Stimulated activated CD4-positive, alpha-beta T cell treated with anti-CD3 and anti-CD28 coated beads, Interleukin-15, amount 100 ng/mL, for 24 hours (primary cell): ENCODE measurements at regions not wholly inside any gene's neighbourhood (a gene's known extent, or its start where the extent isn't known, plus 50 kb on each side); places are given as distances from the start of the nearest gene placed in this dataset.
"Not testable (repeated sequence)": the region's sequence is repeated elsewhere in the genome, so short reads cannot be mapped to it uniquely, and the experiment has no call there.

Source experiments
- DNase-seq: peaks from one replicate; pipeline ENCODE4 v3.0.0-alpha.2; 2020

DNA sequence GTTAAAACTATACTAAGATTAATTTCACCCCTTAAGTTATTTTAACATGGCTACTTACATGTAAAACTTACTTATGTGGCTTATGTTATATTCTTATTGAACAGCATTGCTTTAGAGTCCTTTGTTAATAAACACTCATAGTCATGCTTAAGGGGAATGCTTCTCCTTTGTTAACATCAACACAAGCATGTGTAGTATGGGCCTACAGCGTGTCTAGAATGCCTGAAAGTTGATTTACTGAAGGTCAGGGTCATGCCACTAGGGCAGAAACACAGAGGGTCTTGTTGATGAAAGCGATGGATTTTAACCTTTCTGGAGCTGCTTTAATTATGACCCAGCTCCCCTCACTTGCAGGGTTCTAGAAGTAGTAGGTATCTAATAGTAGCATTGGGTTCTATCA lies 159.8 kb upstream of the DLX2 start:
- no peak for DNase-seq

DNA sequence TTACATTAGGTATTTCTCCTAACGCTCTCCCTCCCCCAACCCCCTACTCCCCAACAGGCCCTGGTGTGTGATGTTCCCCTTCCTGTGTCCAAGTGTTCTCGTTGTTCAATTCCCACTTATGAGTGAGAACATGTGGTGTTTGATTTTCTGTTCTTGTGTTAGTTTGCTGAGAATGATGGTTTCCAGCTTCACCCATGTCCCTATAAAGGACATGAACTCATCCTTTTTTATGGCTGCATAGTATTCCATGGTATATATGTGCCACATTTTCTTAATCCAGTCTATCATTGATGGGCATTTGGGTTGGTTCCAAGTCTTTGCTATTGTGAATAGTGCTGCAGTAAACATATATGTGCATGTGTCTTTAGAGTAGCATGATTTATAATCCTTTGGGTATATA lies 162.1 kb upstream of the DLX2 start:
- DNase-seq, result not testable (repeated sequence)

DNA sequence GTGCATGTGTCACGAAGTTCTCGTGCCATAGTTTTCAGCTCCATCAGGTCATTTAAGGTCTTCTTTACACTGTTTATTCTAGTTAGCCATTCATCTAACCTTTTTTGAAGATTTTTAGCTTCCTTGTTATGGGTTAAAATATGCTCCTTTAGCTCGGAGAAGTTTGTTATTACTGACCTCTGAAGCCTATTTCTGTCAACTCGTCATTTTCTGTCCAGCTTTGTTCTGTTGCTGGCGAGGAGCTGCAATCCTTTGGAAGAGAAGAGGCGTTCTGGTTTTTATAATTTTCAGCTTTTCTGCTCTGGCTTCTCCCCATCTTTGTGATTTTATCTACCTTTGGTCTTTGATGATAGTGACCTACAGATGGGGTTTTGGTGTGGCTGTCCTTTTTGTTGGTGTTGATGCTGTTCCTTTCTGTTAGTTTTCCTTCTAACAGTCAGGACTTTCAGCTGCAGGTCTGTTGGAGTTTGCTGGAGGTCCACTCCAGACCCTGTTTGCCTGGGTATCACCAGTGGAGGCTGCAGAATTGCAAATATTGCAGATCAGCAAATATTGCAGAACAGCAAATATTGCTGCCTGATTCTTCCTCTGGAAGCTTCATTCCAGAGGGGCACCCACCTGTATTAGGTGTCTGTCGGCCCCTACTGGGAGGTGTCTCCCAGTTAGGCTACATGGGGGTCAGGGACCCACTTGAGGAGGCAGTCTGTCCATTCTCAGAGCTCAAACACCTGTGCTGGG lies 157.7 kb upstream of the ITGA6 start:
- DNase-seq, result not testable (repeated sequence)

DNA sequence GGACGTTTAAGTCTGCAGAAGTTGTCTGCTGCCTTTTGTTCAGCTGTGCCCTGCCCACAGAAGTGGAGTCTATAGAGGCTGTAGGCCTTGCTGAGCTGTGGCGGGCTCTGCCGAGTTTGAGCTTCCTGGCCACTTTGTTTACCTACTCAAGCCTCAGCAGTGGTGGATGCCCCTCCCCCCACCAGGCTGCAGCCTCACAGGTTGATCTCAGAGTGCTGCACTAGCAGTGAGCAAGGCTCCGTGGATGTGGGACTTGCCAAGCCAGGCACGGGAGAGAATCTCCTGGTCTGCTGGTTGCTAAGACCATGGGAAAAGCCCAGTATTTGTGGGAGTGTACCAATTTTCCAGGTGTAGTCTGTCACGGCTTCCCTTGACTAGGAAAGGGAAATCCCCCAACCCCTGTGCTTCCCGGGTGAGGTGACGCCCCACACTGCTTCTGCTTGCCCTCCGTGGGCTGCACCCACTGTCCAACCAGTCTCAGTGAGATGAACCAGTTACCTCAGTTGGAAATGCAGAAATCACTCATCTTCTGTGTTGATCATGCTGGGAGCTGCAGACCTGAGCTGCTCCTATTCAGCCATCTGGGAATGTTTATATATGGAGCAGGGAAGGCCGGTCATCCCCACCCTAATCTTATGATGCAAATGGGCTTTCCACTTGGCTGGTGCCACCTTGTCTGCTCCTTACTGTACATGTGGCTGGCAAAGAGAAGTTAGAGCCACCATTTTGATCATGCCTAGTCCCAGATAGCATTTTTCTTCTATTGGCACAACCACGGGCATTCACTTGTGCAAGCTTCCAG lies 156.9 kb upstream of the ITGA6 start:
- peak; percentile 16 for DNase-seq

DNA sequence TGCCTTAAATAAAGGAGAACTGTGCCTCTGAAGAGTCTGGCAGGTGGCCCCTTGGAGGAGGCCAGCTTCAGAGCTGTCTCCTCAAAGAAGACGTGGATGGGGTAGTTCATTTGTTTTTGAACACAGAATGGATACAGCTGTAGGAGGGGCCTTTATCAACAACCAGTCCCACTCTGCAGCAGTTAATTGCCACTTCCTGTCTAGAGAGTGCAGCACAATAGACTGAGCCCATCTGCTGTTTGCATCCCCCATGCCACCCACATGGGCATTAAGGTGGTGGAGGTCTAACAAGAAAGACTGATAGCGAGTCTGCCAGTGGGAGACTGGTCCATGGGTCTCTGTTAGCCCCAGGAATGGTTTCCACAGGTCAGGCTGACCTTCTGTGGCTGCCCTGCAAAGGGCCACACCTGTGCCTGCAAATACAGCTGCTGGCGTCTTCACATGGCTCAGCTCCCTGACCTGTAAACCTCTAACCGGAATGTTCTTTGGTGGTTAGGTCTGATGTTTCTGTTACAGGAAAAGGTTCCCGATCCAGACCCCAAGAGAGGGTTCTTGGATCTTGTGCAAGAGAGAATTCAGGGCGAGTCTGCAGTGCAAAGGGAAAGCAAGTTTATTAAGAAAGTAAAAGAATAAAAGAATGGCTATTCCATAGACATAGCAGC lies 153.3 kb upstream of the ITGA6 start:
- no peak for DNase-seq

DNA sequence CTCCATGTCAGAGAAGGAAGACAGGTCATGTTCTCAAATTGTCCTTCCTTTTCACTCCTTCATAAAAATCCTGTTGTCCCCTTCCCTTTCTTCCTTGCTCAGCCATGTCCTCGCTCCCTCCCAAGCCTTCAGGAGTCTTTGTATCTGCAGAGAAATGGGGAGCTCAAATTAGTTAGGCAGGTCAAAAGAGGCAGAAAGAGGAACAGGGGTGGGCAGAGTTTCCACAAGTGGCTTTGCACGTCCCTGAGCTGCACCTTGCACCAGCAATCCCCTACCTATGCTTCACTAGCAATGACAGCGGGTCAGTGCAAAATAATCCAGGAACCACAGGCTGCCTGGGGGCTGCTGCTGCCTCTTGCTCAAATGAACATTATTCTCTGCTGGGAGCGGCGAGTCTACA lies 152.1 kb upstream of the ITGA6 start:
- no peak for DNase-seq

DNA sequence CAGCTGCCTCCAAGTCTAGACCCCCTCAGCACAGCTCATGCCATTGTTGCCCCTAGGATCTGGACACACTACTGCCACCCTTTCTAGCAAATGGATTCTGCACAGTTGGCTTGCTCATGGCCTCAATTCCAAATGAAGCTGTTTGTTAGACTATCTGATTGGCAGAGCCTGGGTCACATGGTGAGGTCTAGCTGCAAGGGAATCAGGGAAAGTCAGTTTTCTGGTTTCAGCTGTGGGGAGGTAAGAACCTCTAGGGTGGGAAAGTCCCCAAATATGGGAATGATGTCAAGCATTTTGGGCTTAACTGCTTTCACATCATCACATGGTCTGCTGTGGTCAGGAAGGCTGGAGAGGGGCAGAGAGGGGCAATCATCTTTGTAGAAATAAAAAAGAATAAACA lies 150.4 kb upstream of the ITGA6 start:
- no peak for DNase-seq

DNA sequence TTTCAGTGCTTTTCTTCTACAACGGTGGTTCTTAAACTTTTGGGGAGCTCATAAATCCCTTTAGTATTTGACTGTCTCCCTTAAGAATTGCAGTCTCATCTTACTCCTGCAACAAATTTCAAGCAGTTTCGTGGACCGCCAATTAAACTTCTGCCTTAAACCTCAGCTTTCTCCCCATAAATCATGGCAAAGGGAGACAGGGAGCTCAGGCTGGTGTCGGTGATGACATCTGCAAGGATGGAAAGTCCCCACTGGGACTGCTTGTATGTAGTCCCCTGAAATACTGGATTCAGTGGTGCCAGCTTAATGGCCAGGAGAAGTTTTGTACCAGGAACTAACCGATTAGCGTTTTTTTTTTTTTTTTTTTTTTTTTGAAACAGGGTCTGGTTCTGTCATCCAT lies 148.7 kb upstream of the ITGA6 start:
- DNase-seq, result no peak

DNA sequence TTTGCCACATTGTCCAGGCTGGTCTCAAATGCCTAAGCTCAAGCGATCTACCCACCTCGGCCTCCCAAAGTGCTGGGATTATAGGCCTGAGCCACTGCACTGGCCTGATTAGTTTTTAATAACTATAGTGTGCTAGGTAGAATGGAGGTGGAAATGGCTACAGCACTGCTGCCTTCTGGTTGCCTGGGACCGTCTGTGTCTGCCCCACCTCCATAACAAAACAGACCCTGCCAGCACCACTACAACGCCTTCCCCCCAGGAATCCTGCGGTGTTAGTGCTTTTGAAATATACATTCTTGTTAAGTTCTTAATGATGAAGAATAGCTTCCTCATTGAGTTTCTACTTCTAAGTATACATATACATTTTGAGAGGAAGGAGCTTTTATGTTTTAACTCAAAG lies 148.2 kb upstream of the ITGA6 start:
- DNase-seq, result no peak

DNA sequence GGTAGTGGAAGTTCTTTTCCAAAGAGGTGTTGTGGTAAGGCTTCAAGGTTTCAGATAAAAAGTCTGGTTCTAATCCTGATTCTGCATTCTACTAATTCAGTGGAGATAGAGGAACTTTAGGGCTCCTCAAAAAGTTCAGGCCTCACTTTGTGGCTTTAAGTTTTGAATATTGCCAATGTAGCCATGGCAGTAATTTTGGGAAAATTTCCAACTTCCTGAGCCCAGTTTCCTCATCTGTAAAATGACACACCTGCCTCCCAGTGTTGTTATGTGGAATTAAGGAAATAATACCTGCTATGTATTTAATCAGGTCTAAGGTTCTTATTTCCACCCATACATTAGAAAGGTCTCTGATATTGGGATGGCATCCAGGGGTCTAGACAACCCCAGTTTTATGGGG lies 147.6 kb upstream of the ITGA6 start:
- no peak for DNase-seq

DNA sequence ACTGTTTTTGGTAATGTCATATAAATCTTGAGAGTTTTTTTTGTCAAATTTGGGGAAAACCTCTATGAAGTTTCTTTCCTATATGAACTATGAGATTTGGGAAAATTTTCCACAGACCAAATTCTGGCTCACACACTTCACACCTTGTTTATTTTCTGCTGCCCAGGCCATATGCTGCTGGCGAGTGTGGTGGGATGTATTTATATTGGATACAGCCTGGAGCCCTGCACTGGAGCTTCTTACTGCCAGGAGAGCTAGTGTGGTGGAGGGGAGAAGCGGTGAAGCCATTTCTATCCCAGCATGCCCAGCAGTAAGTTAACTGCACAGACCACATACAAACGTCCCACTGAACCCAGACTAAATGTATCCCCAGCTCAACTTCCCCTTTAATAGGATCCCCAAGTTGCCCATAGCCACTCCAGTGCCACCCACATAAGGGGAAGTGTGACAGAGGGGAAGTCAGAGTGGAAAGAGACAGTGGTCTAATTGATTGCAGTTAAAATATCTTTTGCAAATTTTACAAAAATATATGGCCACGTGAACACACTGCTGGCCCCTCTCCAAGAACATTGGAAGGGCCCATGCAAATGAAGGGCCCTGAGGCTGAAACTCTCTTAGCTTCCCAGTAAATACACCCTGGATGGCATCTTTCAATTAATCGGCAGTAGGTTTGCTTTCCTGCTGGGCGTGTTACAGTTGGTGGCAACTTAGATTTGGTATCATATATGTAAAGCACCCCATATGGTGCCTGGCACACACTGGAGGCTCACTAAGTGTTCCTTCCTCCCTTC lies 146.6 kb upstream of the ITGA6 start:
- DNase-seq, result no peak

DNA sequence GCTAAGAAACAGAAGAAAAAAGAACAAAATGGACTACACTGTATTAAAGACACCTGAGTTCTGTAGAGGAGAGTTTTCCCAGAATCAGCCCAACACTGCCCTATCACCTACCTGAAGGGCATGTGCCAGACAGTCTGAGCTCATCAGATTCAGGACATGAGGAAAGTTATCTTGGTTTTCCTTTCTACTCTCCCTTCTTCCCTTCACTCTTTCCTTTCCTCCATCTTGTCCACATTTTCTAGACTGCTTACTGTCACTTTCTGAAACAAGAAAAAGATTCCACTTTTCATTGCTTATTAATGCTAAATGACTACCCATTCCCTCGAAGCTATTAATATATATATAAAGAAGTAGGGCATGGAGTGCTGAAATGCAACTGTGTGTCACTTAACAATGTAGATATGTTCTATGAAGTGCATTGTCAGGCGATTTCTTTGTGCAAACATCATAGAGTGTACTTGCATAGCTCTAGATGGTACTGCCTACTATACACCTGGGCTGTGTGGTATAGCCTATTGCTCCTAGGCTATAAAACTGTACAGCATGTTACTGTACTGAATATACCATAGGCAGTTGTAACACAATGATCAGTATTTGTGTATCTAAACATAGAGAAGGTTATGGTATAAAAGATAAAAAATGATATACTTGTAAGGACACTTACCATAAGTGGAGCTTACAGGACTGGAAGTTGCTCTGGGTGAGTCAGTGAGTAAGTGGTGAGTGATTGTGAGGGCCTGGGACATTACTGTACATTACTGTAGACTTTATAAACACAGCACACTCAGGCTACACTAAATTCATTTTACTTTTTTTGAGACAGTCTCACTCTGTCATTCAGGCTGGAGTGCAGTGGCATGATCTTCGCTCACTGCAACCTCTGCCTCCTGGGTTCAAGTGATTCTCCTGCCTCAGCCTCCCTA lies 145.5 kb upstream of the ITGA6 start:
- DNase-seq, result no peak

DNA sequence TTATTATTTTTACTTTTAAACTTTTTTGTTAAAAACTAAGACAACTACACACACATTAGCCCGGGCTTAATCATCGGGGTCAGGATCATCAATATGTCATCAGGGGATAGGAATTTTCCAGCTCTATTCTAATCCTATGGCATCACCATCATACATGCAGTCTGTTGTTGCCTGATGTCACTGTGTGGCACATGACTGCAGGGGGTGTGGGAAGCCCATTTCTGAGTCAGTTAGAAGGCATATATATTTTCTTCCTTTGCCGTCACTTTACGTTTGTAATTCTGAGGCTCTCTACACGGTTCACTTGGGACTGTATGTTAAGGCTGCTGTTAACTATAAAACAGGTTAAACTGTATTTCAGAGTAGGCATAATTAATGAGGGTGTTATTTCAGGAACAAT lies 144.4 kb upstream of the ITGA6 start:
- DNase-seq, result no peak

DNA sequence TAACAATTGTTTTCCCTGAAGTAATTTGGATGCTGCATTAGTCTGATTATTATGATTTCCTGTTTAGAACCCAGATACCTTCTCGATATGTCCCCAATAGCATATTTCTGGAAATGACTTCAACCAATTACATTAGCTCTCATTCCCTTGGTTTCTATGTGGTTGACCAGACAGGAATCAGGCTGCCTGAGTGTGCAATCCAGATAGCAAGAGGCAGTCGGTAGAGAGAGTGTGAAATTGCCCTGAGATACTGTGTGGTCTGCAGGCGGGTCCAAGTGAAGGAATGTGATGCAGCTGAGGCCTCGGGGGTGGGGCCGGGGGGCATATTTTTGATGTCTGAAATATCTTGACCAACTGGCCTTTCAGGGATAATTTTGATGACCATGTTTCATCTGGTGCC lies 143.9 kb upstream of the ITGA6 start:
- no peak for DNase-seq

DNA sequence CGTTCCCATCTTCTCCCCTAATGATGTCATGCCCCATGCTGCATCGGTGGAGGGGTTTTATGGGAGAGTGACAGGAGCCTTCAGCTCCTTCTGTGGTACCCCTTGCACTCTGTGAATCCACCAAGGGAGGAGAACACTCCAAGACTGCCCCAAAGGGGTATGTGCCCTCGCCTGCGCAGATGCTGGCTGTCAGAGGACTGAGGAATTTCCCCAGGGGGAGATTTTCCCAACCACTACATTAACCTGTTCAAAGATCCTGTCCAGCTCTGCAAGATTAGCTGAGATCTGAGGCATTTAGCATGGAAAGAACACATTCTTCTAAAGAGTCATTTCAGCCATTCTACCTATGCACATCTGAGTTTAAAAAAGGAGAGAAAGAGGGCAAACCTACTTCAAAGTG lies 143.2 kb upstream of the ITGA6 start:
- no peak for DNase-seq

DNA sequence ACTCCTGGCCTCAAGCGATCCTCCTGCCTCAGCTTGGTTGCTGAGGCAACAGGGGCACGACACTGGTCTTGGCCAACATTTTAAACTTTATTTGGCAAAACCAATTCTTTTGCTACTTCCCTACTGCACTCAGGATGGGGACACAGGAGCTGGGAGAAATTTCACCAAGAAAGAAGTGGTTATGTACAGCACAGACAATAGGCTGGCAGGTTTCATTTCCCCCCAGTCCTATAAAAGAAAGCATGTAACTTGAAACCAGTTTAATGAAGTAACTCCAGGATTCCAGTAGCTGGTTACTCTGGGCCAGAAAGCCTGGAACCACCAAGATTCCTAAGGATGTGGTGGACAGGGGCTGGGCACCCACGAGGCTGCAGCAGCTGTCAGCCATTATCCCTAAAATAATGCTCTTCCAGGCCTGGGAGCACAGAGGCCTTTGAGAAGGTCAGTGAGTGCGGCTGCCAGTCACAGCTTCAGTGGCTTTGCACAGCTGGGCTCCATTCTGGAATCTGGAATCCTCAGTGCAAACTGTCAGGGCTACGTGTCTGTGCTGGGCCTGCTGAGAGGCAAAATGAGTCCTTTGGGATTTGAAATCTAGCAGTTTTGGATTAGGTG lies 142.3 kb upstream of the ITGA6 start:
- DNase-seq, result no peak

DNA sequence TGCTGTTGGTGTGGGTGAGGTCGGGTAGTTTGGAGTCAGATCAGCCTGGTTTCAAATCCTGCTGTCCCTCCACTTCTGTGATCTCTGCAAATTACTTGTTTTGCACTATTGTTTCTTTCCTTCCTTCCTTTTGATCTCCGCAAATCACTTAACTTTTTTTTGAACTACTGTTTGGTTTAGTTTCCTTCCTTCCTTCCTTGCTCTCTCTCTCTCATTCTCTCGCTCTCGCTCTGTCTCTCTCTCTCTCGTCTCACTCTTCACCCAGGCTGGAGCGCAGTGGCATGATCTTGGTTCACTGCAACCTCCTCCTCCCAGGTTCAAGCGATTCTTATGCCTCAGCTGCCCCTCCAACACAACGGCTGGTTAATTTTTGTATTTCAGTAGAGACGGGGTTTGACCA lies 141.6 kb upstream of the ITGA6 start:
- no peak for DNase-seq

DNA sequence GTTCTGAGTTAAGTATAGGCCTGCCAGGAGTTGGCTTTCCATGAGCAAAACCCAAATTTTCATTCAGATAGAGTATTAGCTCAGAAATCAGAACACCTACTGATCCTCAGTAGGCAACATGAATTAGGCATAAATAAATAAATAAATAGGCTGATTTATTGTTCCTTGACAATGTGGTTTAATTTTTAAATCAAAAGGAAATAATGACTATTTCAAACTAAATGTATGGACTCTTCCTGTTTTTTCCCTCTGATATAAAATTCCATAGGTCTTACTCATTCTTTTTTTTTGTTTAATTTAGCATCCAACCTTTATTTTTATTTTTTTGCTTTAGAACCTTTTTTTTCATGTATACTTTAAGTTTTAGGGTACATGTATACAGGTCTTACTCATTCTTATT lies 140.2 kb upstream of the ITGA6 start:
- no peak for DNase-seq

DNA sequence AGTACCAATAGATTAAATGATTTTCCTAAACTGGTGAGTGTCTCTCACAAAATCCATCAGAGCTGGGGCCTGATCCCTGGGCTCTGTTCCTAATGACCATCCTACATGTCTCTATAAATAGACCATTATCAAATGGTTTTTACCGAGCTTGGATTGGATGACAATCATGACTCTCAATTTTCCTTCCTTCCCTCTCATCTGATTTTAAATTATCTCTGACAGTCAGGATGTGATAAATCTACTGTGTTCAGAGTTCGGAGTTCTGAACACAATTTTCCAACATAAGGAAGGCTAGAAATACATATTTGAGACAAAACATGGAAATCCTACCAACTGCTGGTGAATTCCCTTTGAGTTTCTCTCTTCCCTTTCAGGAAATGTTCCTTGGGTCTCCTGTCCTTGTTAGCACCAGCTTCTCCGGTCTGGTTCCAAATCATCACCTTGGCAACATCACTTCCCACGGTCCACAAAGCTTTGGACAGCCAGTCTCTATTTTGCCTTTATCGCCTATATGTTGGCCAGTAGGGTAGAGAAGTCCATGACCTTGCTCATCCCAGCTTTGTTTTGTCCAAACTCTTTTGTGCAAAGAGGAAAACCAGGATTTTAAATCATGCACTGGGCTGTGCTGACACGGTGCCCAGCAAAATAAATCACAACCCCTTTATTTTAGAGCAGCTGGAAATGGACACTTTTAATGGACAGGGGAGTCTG lies 139.6 kb upstream of the ITGA6 start:
- DNase-seq, result no peak

DNA sequence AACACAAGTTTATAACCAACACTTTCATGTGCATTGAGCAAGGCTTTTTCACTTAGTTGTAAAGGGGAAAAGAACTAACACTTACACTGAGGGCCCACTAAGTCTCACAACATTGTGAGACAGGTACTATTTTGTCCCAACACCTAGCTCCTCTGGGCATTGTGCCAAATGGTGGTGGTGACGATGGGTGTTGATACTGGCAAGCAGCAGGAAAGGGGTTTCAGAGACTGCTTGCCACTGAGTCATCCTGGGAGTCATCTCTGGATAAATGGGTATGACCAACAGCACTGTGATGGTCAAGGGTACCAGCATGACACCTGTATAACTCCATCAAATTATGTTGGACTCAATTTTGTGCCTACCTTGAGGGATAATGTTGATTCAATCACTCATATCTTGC lies 138.8 kb upstream of the ITGA6 start:
- DNase-seq, result peak; percentile 49

DNA sequence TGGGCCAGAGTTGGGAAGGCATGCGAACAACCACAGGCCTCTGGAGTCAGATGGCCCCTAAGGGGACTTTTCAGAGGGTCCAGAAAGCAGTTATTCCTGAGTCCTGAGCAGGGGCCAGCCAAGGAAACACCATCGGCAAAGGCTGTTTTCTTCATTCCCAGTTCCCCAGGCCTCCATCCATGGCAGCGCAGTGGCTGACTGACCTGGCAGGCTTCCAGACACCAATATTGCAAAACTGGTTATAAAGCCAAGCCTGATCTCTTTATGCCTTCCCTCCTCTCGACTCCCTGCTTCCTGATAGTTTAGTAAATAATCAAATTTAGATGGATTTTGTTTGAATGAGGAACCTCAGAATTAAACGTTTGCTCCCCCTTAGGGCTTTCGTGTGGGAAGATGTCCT lies 133.4 kb upstream of the ITGA6 start:
- DNase-seq, result no peak
